ENCODE measurements at regions not wholly inside any gene's neighbourhood (a gene's known extent, or its start where the extent isn't known, plus 50 kb on each side); places are given as distances from the start of the nearest gene placed in this dataset.

DNA sequence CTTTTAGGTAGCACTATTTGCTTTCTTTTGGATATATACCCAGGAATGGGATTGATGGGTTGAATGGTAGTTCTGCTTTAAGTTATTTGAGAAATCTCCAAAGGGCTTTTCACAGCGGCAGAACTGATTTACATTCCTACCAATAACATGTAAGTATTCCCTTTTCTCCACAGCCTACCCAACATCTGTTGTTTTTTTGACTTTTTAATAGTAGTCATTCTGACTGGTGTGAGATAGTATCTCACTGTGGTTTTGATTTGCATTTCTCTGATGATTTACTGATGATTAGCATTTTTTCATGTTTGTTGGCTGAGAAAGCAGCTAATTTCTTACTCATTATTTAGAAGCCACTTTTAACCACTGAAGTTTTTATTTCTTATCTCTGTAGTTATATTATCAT lies 221.1 kb upstream of the ACTBL2 start:
- H3K4me3 ChIP-seq (ENCODE audit: low read depth, low read length), result no peak overlapping the region
- POLR2A ChIA-PET, result no interaction called here
- DNase-seq (ENCODE audit: low read depth, low spot score), result peak; percentile 46
- CTCF ChIA-PET, result interaction anchor here (1.5 kb wide), 1 partner anchor 54 kb away, joined by 3 read pairs; no protein-coding TSS in a partner anchor
- TF ChIP-seq, protein P1, sequence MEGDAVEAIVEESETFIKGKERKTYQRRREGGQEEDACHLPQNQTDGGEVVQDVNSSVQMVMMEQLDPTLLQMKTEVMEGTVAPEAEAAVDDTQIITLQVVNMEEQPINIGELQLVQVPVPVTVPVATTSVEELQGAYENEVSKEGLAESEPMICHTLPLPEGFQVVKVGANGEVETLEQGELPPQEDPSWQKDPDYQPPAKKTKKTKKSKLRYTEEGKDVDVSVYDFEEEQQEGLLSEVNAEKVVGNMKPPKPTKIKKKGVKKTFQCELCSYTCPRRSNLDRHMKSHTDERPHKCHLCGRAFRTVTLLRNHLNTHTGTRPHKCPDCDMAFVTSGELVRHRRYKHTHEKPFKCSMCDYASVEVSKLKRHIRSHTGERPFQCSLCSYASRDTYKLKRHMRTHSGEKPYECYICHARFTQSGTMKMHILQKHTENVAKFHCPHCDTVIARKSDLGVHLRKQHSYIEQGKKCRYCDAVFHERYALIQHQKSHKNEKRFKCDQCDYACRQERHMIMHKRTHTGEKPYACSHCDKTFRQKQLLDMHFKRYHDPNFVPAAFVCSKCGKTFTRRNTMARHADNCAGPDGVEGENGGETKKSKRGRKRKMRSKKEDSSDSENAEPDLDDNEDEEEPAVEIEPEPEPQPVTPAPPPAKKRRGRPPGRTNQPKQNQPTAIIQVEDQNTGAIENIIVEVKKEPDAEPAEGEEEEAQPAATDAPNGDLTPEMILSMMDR (IDR thresholded peaks at IDR 0.05; ENCODE audit: insufficient read depth, low read length, missing control alignments), result no peak

DNA sequence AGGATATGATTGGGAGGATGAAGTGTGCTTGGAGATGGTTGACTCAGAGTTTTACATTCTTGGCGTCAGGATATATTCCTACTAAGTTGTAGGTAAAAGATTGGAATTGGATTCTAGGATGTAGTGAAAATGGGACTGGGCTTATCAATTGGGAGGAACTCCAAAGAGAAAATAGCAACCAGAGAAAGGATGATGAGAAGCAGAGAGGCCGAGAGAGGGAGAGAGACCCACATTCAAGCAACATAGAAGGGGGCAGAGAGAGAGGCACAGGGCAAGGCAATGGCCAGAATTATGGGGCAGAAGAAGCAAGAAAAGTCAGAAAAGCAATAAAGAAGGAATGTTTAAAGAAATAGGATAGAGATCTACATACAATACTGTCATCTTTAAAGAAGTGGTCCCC lies 217.9 kb upstream of the ACTBL2 start:
- ChIA-PET CTCF (no interaction called here), POLR2A (no interaction called here)
- TF ChIP-seq, protein P1 (IDR thresholded peaks at IDR 0.05; ENCODE audit: insufficient read depth, low read length, missing control alignments), result no peak
- H3K4me3 ChIP-seq (ENCODE audit: low read depth, low read length), result no peak overlapping the region
- no peak for DNase-seq (ENCODE audit: low read depth, low spot score)

DNA sequence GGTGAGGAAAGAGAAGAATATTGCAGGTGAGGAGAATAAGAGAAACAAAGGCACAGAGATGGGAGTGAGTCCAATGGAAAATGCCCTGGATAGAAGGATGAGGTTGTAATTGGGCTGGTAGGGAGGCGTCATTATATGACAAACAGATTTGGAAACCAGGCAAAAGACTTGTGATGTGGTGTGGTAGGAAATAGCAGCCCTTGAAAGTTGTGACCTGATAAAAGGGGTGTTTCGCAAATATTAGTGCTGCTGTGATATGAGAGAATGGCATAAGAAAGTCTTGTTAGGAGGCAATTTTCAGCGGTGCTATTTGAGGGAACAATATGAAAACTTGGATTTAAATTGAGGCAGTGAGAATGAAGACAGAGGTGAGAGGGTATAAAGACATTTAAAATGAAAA lies 217.5 kb upstream of the ACTBL2 start:
- no peak overlapping the region for H3K4me3 ChIP-seq (ENCODE audit: low read depth, low read length)
- TF ChIP-seq, protein P1 (IDR thresholded peaks at IDR 0.05; ENCODE audit: insufficient read depth, low read length, missing control alignments), result no peak
- POLR2A ChIA-PET, result no interaction called here
- DNase-seq (ENCODE audit: low read depth, low spot score), result no peak
- CTCF ChIA-PET, result no interaction called here

DNA sequence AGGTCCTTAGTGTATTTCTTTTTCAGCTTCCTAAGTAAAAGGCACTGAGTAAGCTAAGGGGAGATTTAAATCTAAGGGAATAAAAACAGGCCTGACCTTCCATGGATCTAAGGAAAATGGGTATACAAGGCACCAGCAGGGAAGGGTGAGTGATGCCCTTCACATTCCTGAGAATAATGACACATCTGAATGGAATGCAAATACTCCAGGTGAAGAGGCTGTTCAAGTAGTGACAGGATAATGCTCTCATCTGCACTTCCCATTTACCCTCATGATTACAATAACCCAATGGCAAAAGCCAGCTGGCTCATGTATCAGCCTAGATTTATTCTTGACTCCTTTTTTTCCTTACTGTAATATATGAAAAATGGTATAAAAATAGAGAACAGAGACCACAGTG lies 216.2 kb upstream of the ACTBL2 start:
- POLR2A ChIA-PET, result no interaction called here
- CTCF ChIA-PET, result interaction anchor here (0.6 kb wide), 1 partner anchor 80 kb away, joined by 3 read pairs; no protein-coding TSS in a partner anchor
- H3K4me3 ChIP-seq (ENCODE audit: low read depth, low read length), result no peak overlapping the region
- TF ChIP-seq, protein P1 (IDR thresholded peaks at IDR 0.05; ENCODE audit: insufficient read depth, low read length, missing control alignments), result no peak
- no peak for DNase-seq (ENCODE audit: low read depth, low spot score)

DNA sequence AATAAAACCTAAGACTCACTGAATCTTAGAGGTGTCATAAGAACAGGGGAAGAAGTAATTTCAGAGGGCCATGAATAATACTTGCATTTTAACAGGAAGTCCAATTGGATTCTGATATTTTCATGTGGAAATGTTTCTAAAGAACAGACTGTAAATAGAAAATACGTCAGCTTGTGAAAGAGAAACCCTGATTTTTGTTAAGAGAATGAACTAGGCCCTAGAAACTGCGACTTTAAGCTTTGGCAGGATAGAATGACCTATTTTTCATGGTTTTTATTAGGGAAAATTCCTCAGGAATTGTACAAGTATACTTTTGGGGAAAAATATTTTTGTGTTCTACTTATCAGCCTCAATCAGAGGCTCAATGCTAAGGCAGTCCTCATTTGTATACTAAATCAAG lies 215.5 kb upstream of the ACTBL2 start:
- DNase-seq (ENCODE audit: low read depth, low spot score), result no peak
- POLR2A ChIA-PET, result no interaction called here
- CTCF ChIA-PET, result no interaction called here
- H3K4me3 ChIP-seq (ENCODE audit: low read depth, low read length), result no peak overlapping the region
- TF ChIP-seq, protein P1 (IDR thresholded peaks at IDR 0.05; ENCODE audit: insufficient read depth, low read length, missing control alignments), result no peak

DNA sequence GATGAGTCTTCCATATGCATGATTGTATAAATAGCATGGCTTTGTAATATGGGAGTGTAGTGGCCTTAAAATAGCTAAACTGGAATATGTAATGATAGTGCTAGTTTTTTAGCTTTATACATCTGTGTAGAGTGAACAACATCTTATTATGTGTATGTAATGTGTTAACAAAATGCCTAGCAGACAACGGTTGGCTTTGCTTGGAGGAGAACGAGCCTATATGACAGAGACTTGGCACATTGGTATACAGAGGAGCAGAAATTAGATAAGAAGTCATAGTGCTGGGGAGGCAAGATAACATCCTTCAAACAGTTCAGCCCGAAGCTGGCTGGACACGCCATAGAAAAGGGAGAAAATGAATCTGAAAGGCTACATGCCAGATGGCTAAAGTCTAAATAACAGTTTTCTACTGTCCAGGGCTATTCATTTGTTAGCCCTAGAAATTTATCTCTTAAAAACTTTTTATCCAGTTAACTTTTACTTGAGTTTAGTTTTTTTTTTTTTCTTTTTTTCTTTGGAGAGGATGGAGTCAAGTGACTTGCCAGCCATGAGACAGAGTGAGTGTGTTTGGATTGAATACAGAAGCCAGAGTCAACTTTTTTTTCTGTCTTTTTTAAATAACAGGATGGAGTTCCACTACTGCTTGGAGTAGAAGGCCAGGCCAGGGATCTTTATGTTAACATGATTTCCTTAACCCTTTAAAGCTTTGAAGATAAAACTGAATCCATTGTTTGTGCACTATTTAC lies 214.4 kb upstream of the ACTBL2 start:
- TF ChIP-seq, protein P1 (IDR thresholded peaks at IDR 0.05; ENCODE audit: insufficient read depth, low read length, missing control alignments), result no peak
- H3K4me3 ChIP-seq (ENCODE audit: low read depth, low read length), result no peak overlapping the region
- no peak for DNase-seq (ENCODE audit: low read depth, low spot score)
- ChIA-PET CTCF (interaction anchor here (0.7 to 2.8 kb wide), 4 partner anchors 9 to 83 kb away, joined by 3 to 13 read pairs (median 3); no protein-coding TSS in a partner anchor), POLR2A (no interaction called here)

Measured in AG04449 (cell line).